ENCODE measurements at regions not wholly inside any gene's neighbourhood (a gene's known extent, or its start where the extent isn't known, plus 50 kb on each side); places are given as distances from the start of the nearest gene placed in this dataset.

- Histone ChIP-seq H3K79me2 (ENCODE audit: insufficient read depth, low read length) (no peaks in the 10 kb centered on the region), H3K4me3 (replicated peaks in 1 of 3; ENCODE audit: insufficient read depth in 1 of 3, low read depth in 2 of 3, low read length in 3 of 3) (no peak overlapping the region), H2AFZ (ENCODE audit: low read length) (no peak overlapping the region), H3K27ac (ENCODE audit: extremely low read length, insufficient read depth, low read length) (no peak overlapping the region), H3K36me3 (replicated peaks in 1 of 2; ENCODE audit: control insufficient read depth in 1 of 2, insufficient read depth in 2 of 2, low read length in 2 of 2) (no peaks in the 10 kb centered on the region), H3K4me1 (ENCODE audit: insufficient read depth, low read length) (no peaks in the 10 kb centered on the region), H3K9ac (ENCODE audit: insufficient read depth, low read depth, low read length) (no peak overlapping the region), H3K9me3 (ENCODE audit: low read length) (no peaks in the 10 kb centered on the region), H4K20me1 (ENCODE audit: insufficient read depth, low read length) (no peaks in the 10 kb centered on the region), H3K27me3 (ENCODE audit: control insufficient read depth in 1 of 2, insufficient read depth in 2 of 2, low read length in 2 of 2) (peaks cover 0 to 25% of the 10 kb centered on the region in 2 experiments; a peak in 2 of 5 replicates), H3K4me2 (ENCODE audit: low read depth, low read length) (no peak overlapping the region)
- no peak for DNase-seq (ENCODE audit: low spot score)
- WGBS (ENCODE audit: low lambda C conversion rate), result 80% methylated on average over 10 of the region's 10 CpGs
- POLR2A ChIA-PET, result no interaction called here
- FAIRE-seq, result no peak
- ATAC-seq, result no peak
- intact Hi-C loops (cut with micrococcal nuclease; ENCODE audit: unreplicated experiment), result no loop called here
- CTCF ChIA-PET (ENCODE audit: low intra/inter-chr PET ratio, low total read pairs), result no interaction called here
- BruUV-seq (replicated peaks), result no TSS peak
- in situ Hi-C loops (cut with HindIII; ENCODE audit: extremely low pct_ligation_motif_present, low pct_unique_long_range_greater_than_20kb), result no loop called here
- TF ChIP-seq ZNF446 (CRISPR knock-in tag; IDR thresholded peaks at IDR 0.05) (no peak), ELK4 (CRISPR knock-in tag; IDR thresholded peaks at IDR 0.05; ENCODE audit: borderline replicate concordance) (no peak), TFE3 (CRISPR knock-in tag; IDR thresholded peaks at IDR 0.05) (no peak), CHD4 (IDR thresholded peaks at IDR 0.05; ENCODE audit: borderline replicate concordance, low read length) (no peak), NFIB (CRISPR knock-in tag; IDR thresholded peaks at IDR 0.05; ENCODE audit: borderline replicate concordance) (no peak), PRDM15 (CRISPR knock-in tag; IDR thresholded peaks at IDR 0.05) (no peak), ZNF609 (CRISPR knock-in tag; IDR thresholded peaks at IDR 0.05; ENCODE audit: borderline replicate concordance) (no peak), ZNF121 (CRISPR knock-in tag; IDR thresholded peaks at IDR 0.05) (no peak), ZFP36 (IDR thresholded peaks at IDR 0.05; ENCODE audit: borderline replicate concordance, low read depth, low read length, partially characterized antibody) (no peak), ZFAT (CRISPR knock-in tag; conservative IDR thresholded peaks at IDR 0.05) (no peak), ZIK1 (CRISPR knock-in tag; IDR thresholded peaks at IDR 0.05; ENCODE audit: borderline replicate concordance, low read depth) (no peak), HDAC2 (CRISPR knock-in tag; IDR thresholded peaks at IDR 0.05) (no peak), ZNF564 (CRISPR knock-in tag; IDR thresholded peaks at IDR 0.05) (no peak)
Observed at GRCh38 chr10:128384831-128385230, 258.6 kb upstream of the MKI67 start.

Measured in HepG2 (cell line).